A549 (cell line): ENCODE measurements at regions not wholly inside any gene's neighbourhood (a gene's known extent, or its start where the extent isn't known, plus 50 kb on each side); places are given as distances from the start of the nearest gene placed in this dataset.

Experiments
- CBX2 ChIP-seq: fragments of 200-600 bp; sonication (generic); IDR thresholded peaks from 2 replicates; pipeline ENCODE4 v1.6.1; 2016; ENCODE audit warnings: low read depth, mild to moderate bottlenecking, borderline replicate concordance
- ESRRA ChIP-seq: fragments of 150-350 bp; IDR thresholded peaks from 2 replicates; pipeline ENCODE4 v1.6.1; 2014; ENCODE audit warnings: mild to moderate bottlenecking, low read length, borderline replicate concordance
- FOSB ChIP-seq: fragments of 250-450 bp; sonication (Bioruptor Pico); IDR thresholded peaks from 2 replicates; pipeline ENCODE4 v1.5.0; 2020; ENCODE audit warnings: mild to moderate bottlenecking, moderate library complexity
- FOSL2 ChIP-seq, 2 experiments: fragments of 450-650 bp in 1 of 2; fragments of >200 bp in 1 of 2; sonication (Bioruptor Twin) in 1 of 2; formaldehyde crosslinking; IDR thresholded peaks; 2 replicates each; pipeline versions ENCODE4 v1.5.0 to v1.6.1; 2016 to 2020; ENCODE audit warnings: mild to moderate bottlenecking in 1 of 2, moderate library complexity in 1 of 2
- GATA3 ChIP-seq: IDR thresholded peaks from 2 replicates; pipeline ENCODE4 v1.6.1; 2012; ENCODE audit warnings: borderline replicate concordance
- HDAC2 ChIP-seq: fragments of 200-600 bp; sonication (generic); IDR thresholded peaks from 2 replicates; pipeline ENCODE4 v1.6.1; 2016
- HOXB13 ChIP-seq: fragments of 250-450 bp; sonication (Bioruptor Pico); IDR thresholded peaks from 2 replicates; pipeline ENCODE4 v1.5.0; 2020; ENCODE audit warnings: low read depth, mild to moderate bottlenecking, moderate library complexity
- JUN ChIP-seq, 2 experiments: fragments of >200 bp; sonication (Bioruptor Twin); formaldehyde crosslinking; IDR thresholded peaks; 2 replicates in 1 of 2; 3 replicates in 1 of 2; pipeline ENCODE4 v1.6.1; 2016 to 2017
- MAFK ChIP-seq: fragments of 450-650 bp; IDR thresholded peaks from 2 replicates; pipeline ENCODE4 v1.6.1; 2014; ENCODE audit not compliant: partially characterized antibody
- NFE2L2 ChIP-seq: fragments of 150-350 bp; conservative IDR thresholded peaks from 2 replicates; pipeline ENCODE4 v1.6.1; 2014; ENCODE audit warnings: low read length
- PHF8 ChIP-seq: fragments of 200-600 bp; sonication (generic); IDR thresholded peaks from 2 replicates; pipeline ENCODE4 v1.6.1; 2016; ENCODE audit warnings: low read depth, mild to moderate bottlenecking, antibody characterized with exemption, moderate library complexity, borderline replicate concordance
- POLR2A ChIP-seq: IDR thresholded peaks from 2 replicates; pipeline ENCODE4 v1.6.1; 2012; ENCODE audit warnings: mild to moderate bottlenecking, low read length
- RAD21 ChIP-seq, 2 experiments: fragments of >200 bp in 1 of 2; sonication (Bioruptor Twin) in 1 of 2; formaldehyde crosslinking in 1 of 2; IDR thresholded peaks in 1 of 2; conservative IDR thresholded peaks in 1 of 2; 2 replicates in 1 of 2; 3 replicates in 1 of 2; pipeline ENCODE4 v1.6.1; 2012 to 2018; ENCODE audit warnings: inconsistent platforms in 1 of 2
- RARB ChIP-seq: fragments of 250-450 bp; sonication (Bioruptor Pico); IDR thresholded peaks from 2 replicates; pipeline ENCODE4 v1.8.0; 2021; ENCODE audit warnings: mild to moderate bottlenecking, moderate library complexity
- SMC3 ChIP-seq: fragments of >200 bp; sonication (Bioruptor Twin); formaldehyde crosslinking; IDR thresholded peaks from 3 replicates; pipeline ENCODE4 v1.6.1; 2018; ENCODE audit warnings: inconsistent platforms
- SREBF2 ChIP-seq: fragments of 450-650 bp; IDR thresholded peaks from 2 replicates; pipeline ENCODE4 v1.6.1; 2014; ENCODE audit warnings: mild to moderate bottlenecking, moderate library complexity
- TF ChIP-seq, protein P1 (sequence below): IDR thresholded peaks from 2 replicates; pipeline ENCODE4 v1.6.1; 2012
- TF ChIP-seq, protein P2 (sequence below): fragments of 250-450 bp; sonication (Bioruptor Pico); IDR thresholded peaks from 2 replicates; pipeline ENCODE4 v1.5.0; 2020; ENCODE audit warnings: low read depth, mild to moderate bottlenecking, moderate library complexity
- TF ChIP-seq, protein P3 (sequence below): fragments of 450-650 bp; IDR thresholded peaks from 2 replicates; pipeline ENCODE4 v1.6.1; 2014; ENCODE audit warnings: antibody characterized with exemption
- TF ChIP-seq, protein P4 (sequence below): IDR thresholded peaks from 2 replicates; pipeline ENCODE4 v1.6.1; 2012; ENCODE audit warnings: low read depth, borderline replicate concordance
- TF ChIP-seq, protein P5 (sequence below): fragments of 200-600 bp; sonication (generic); IDR thresholded peaks from 2 replicates; pipeline ENCODE4 v1.6.1; 2016; ENCODE audit warnings: antibody characterized with exemption, mild to moderate bottlenecking, moderate library complexity
- TF ChIP-seq, protein P6 (sequence below): IDR thresholded peaks from 2 replicates; pipeline ENCODE4 v1.6.1; 2012
- TF ChIP-seq, protein P7 (sequence below): fragments of >200 bp; sonication (Bioruptor Twin); formaldehyde crosslinking; IDR thresholded peaks from 2 replicates; pipeline ENCODE4 v1.6.1; 2016
- TF ChIP-seq, protein P8 (sequence below): fragments of >200 bp; sonication (Bioruptor Twin); formaldehyde crosslinking; IDR thresholded peaks from 3 replicates; pipeline ENCODE4 v1.6.1; 2016

DNA sequence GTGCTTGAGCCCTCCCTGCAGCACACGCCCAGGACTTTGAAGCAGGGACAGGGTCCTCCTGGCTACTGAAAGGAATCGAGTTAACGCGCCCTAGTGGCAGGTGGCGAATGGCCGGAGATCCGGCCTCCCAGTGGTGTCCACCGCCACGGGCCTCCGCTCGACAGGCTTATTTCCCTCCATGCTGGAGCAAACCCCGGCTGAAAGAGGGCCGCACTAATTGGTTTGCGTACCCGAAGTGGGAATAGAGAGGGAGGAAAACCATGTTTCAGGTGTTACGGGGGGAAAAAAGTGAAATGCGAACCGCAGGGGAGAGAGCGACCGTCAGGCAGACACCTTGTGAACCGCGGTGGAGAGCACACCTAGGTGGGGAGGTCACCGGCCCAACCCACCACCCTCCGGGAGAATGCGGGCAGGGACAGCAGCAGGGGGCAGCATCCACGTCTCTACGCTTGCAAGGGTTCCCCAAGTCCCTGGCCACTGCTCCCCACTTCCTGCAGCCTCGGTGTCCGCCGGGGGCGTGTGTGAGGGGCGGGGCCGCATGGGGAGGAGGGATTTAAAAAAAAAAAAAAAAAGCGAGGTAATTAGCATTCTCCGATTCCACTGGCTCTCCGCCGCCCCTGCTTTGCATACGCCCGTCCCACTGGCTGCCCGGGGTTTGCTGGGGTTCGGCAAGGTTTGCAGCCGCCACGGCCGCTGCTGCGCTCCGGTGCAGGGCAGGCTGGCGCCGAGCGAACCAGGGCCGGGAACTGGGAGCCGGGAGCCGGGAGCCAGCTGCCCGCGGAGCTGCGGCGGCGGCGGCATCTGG lies 224.6 kb upstream of the CRY1 start (continued):
- TF ChIP-seq PHF8 (no peak), ESRRA (no peak), POLR2A (peak; percentile 86), JUN (IDR thresholded peaks at IDR 0.05) (peak in 1 of 2 experiments; percentile 45; a peak in 3 of 5 replicates), RARB (CRISPR knock-in tag) (no peak), FOSB (no peak), FOSL2 (IDR thresholded peaks at IDR 0.05) (no peak), FOSL2 (CRISPR knock-in tag; IDR thresholded peaks at IDR 0.05) (no peak), HOXB13 (no peak), MAFK (no peak), RAD21 (conservative IDR thresholded peaks at IDR 0.05 in 1 of 2, IDR thresholded peaks at IDR 0.05 in 1 of 2) (peak; percentile 62 to 68), CBX2 (no peak), HDAC2 (no peak), SMC3 (peak; percentile 88), GATA3 (no peak), NFE2L2 (no peak), SREBF2 (no peak)
- TF ChIP-seq, protein P1, sequence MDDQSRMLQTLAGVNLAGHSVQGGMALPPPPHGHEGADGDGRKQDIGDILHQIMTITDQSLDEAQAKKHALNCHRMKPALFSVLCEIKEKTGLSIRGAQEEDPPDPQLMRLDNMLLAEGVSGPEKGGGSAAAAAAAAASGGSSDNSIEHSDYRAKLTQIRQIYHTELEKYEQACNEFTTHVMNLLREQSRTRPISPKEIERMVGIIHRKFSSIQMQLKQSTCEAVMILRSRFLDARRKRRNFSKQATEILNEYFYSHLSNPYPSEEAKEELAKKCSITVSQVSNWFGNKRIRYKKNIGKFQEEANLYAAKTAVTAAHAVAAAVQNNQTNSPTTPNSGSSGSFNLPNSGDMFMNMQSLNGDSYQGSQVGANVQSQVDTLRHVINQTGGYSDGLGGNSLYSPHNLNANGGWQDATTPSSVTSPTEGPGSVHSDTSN = no peak
- TF ChIP-seq, protein P2, sequence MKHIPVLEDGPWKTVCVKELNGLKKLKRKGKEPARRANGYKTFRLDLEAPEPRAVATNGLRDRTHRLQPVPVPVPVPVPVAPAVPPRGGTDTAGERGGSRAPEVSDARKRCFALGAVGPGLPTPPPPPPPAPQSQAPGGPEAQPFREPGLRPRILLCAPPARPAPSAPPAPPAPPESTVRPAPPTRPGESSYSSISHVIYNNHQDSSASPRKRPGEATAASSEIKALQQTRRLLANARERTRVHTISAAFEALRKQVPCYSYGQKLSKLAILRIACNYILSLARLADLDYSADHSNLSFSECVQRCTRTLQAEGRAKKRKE = no peak
- TF ChIP-seq, protein P3, sequence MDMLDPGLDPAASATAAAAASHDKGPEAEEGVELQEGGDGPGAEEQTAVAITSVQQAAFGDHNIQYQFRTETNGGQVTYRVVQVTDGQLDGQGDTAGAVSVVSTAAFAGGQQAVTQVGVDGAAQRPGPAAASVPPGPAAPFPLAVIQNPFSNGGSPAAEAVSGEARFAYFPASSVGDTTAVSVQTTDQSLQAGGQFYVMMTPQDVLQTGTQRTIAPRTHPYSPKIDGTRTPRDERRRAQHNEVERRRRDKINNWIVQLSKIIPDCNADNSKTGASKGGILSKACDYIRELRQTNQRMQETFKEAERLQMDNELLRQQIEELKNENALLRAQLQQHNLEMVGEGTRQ = no peak
- TF ChIP-seq, protein P4, sequence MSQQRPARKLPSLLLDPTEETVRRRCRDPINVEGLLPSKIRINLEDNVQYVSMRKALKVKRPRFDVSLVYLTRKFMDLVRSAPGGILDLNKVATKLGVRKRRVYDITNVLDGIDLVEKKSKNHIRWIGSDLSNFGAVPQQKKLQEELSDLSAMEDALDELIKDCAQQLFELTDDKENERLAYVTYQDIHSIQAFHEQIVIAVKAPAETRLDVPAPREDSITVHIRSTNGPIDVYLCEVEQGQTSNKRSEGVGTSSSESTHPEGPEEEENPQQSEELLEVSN = peak; percentile 64
- TF ChIP-seq, protein P5, sequence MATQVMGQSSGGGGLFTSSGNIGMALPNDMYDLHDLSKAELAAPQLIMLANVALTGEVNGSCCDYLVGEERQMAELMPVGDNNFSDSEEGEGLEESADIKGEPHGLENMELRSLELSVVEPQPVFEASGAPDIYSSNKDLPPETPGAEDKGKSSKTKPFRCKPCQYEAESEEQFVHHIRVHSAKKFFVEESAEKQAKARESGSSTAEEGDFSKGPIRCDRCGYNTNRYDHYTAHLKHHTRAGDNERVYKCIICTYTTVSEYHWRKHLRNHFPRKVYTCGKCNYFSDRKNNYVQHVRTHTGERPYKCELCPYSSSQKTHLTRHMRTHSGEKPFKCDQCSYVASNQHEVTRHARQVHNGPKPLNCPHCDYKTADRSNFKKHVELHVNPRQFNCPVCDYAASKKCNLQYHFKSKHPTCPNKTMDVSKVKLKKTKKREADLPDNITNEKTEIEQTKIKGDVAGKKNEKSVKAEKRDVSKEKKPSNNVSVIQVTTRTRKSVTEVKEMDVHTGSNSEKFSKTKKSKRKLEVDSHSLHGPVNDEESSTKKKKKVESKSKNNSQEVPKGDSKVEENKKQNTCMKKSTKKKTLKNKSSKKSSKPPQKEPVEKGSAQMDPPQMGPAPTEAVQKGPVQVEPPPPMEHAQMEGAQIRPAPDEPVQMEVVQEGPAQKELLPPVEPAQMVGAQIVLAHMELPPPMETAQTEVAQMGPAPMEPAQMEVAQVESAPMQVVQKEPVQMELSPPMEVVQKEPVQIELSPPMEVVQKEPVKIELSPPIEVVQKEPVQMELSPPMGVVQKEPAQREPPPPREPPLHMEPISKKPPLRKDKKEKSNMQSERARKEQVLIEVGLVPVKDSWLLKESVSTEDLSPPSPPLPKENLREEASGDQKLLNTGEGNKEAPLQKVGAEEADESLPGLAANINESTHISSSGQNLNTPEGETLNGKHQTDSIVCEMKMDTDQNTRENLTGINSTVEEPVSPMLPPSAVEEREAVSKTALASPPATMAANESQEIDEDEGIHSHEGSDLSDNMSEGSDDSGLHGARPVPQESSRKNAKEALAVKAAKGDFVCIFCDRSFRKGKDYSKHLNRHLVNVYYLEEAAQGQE = no peak
- TF ChIP-seq, protein P6, sequence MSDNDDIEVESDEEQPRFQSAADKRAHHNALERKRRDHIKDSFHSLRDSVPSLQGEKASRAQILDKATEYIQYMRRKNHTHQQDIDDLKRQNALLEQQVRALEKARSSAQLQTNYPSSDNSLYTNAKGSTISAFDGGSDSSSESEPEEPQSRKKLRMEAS = peak; percentile 72
- TF ChIP-seq, protein P7, sequence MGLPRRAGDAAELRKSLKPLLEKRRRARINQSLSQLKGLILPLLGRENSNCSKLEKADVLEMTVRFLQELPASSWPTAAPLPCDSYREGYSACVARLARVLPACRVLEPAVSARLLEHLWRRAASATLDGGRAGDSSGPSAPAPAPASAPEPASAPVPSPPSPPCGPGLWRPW = no peak
- TF ChIP-seq, protein P8, sequence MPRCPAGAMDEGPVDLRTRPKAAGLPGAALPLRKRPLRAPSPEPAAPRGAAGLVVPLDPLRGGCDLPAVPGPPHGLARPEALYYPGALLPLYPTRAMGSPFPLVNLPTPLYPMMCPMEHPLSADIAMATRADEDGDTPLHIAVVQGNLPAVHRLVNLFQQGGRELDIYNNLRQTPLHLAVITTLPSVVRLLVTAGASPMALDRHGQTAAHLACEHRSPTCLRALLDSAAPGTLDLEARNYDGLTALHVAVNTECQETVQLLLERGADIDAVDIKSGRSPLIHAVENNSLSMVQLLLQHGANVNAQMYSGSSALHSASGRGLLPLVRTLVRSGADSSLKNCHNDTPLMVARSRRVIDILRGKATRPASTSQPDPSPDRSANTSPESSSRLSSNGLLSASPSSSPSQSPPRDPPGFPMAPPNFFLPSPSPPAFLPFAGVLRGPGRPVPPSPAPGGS = no peak
